ENCODE measurements at regions not wholly inside any gene's neighbourhood (a gene's known extent, or its start where the extent isn't known, plus 50 kb on each side); places are given as distances from the start of the nearest gene placed in this dataset.

- TF ChIP-seq CTCF (conservative IDR thresholded peaks at IDR 0.05; ENCODE audit: low read depth, low read length), result no peak
- TF ChIP-seq EZH2 (IDR thresholded peaks at IDR 0.05; ENCODE audit: low read length, unreplicated experiment), result no peak
Observed at GRCh38 chr2:117396161-117396560, 418.3 kb upstream of the DDX18 start.

Measured in PC-3 (cell line).